G401.6 (cell line): ENCODE measurements at regions not wholly inside any gene's neighbourhood (a gene's known extent, or its start where the extent isn't known, plus 50 kb on each side); places are given as distances from the start of the nearest gene placed in this dataset.
"Not testable (repeated sequence)": the region's sequence is repeated elsewhere in the genome, so short reads cannot be mapped to it uniquely, and the experiment has no call there.

Experiments
- FAIRE-seq: peaks from 2 replicates; lab custom pipeline; 2012; peaks lifted over from hg19 to GRCh38; lab: Jason Lieb, UNC

GRCh38 chr9:22508354-22508753, 61.7 kb downstream of the DMRTA1 start:
- not testable (repeated sequence) for FAIRE-seq

DNA sequence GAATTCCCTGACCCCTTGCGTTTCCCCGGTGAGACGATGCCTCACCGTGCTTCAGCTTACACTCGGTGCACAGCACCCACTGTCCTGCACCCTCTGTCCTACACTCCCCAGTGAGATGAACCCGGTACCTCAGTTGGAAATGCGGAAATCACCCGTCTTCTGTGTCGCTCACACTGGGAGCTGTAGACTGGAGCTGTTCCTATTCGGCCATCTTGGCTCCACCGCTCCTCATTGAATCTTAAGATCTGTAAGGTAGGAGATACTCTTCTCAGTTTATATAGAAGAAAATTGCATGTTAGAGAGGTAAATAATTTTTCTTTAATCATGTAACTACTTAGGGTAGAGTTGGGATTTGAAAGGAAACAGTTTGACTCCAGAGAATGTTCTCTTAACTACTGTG, 62.2 kb downstream of the DMRTA1 start:
- no peak for FAIRE-seq

DNA sequence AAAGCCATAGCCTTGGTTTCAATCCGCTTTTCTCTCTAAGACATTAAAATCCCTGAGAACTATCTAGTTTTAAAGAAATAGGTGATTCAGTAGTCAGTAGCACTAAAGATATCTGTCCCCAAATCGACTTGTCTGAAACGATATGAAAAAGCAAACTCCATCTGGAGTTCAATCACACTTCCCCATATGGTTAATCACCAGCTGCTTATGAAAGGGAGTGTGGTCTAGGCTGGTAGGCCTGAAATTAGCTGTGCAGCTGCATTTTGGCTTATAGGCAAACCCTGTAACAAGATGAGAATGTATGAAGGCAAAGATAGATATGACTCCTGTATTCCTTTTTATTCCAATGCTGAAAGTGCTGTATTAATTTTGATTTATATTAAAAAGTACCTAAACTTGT, 65.9 kb downstream of the DMRTA1 start:
- FAIRE-seq = no peak

DNA sequence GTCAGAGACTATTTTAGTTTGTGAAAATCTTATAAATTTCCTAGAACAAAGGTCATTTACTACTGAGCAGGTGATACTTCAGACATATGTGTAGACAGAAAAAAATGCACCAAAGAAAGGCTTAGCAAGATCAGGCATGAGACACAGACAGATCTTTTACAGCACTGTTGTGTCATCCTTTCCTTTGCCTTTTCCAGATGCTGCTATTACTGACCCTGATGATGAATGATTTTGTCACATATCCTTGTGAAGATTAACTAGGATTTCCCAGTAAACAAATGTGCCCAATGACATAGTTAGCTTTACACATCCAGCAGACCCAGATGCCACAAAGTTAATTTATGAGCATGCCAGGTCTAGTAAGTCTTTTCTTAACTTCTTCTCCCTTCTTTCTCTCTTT, 68.2 kb downstream of the DMRTA1 start:
- FAIRE-seq = no peak

GRCh38 chr9:22522206-22522740, 75.6 kb downstream of the DMRTA1 start:
- no peak for FAIRE-seq

- no peak for FAIRE-seq
These were observed 81.9 kb downstream of the DMRTA1 start for GRCh38 chr9:22528485-22528884.

- no peak for FAIRE-seq
These were observed 83.0 kb downstream of the DMRTA1 start for GRCh38 chr9:22529426-22530199.

DNA sequence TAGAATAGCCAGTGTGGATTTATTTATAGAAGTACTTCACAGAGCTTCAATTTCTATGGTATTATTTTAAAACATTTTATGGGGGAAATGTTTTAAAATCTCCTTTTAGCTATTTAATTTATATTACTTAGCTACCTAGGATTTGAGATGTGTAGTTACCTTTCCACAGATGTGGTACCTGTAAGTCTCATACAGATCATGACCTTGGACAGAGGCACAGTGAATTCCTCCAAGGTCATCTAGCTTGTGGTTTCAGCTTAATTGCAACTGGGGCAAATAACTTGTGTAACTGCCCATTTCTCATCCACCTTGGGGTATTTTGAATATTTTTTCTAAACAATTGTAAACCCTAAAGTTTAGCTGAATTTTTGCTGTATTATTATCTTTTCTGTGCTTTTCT, 89.2 kb downstream of the DMRTA1 start:
- FAIRE-seq = no peak

GRCh38 chr9:22537721-22538120, 91.1 kb downstream of the DMRTA1 start:
- no peak for FAIRE-seq

DNA sequence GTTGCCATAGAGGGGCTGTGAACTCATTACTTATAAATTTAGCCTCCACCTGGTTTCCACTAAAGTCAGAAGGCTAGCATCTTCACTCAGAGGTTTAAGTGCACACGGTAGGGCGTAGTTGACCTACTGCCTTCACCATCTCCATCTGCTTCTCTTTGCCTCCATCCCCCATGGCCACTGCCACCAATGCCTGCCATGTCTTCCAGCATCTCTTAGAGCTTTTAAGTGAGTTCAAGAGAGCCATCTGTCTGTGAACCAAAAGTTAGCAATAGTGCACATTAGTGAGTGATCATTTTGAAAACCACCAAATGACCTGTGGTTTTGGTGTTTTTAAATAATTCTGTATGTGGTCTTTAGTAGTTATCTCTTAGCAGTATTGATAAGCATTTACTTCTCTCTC, 102.0 kb downstream of the DMRTA1 start:
- FAIRE-seq = no peak

DNA sequence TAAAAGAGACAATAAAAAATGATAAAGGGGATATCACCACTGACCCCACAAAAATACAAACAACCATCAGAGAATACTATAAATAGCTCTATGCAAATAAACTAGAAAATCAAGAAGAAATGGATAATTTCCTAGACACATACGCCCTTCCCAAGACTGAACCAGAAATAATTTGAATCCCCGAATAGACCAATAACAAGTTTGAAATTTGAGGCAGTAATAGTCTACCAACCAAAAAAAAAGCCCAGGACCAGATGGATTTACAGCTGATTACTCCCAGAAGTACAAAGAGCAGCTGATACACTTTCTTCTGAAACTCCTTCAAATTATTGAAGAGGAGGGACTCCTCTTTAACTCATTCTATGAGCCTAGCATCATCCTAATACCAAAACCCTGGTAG, 128.1 kb downstream of the DMRTA1 start:
- FAIRE-seq = no peak

DNA sequence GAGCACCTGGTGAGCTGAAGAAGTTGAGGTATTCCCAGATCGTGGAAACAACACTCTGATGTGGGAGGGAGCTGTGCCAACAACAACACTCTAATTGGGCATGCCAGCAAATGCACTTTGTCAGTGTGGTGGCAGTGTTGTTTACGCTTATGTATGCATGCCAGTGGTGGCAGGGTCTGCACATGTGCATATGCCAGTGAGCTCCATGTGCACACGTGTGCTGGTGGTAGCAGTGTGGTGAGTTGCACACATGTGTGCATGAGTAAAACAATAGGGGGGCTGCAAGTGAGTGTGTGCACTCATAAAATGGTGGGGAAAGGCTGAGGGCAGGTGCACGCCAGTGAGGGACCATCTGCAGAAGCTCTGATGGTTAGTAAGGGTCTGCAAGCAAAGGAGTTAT, 134.2 kb downstream of the DMRTA1 start:
- no peak for FAIRE-seq

DNA sequence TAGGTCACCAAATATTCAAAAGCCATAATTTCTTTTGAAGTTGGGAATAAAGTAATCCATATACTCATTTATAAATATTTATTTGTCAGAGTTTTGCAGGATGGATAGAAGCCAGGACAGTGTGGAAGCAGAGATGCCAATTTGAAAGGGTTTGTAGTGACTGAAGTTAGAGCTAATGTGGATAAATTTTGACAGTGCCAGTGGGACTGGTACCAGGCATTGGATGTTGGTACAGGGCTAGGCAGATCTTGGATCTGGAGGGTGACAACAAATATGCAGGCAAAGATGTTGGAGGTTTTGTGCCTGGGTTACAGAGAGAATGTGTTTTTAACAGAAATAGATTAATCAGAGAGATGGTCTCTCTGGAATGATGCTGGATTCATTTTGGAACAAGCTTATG, 135.6 kb downstream of the DMRTA1 start:
- no peak for FAIRE-seq

GRCh38 chr9:22588918-22589317, 142.3 kb downstream of the DMRTA1 start:
- FAIRE-seq = no peak

- FAIRE-seq = no peak
These were observed 143.9 kb downstream of the DMRTA1 start for GRCh38 chr9:22590336-22591033.

DNA sequence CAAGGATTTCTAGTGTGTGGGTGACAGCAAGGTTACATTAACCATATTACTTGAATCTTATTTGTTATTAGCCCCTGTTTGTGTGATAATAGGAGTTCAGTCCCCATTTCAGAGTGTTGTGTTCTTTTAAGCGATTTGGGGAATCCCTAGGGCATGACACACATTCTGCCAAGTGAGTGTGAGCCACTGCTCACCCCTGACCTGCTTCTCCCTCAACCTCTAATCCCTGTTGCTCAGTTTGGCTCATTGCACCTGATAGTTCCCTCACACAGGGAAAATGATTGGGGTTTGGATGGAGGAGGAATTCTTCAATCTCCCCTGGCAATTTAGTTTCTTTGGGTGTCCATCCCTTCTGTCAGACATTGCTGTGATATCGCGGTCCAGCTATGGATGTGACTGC, 149.2 kb downstream of the DMRTA1 start:
- no peak for FAIRE-seq

GRCh38 chr9:22617156-22617555, 170.5 kb downstream of the DMRTA1 start:
- FAIRE-seq = no peak

DNA sequence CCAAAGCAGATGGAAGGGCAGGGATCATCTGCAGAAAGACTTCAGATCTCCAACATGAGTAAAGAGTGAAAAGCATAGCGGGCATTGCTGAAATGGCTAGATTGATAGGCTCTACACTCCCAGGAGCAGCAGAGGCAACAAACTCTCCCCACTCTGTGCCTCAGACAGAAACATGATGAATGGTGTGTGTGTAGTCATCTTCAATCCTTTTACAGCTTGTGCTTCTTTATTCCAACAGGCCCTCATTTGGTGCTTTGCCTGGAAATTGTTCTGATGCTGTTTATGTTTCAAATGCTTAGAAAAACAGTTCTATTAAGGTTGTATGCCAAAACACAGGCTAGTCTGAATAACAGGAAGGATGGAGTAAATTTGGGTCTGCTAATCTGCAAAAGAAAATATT, 176.2 kb downstream of the DMRTA1 start:
- FAIRE-seq = no peak

GRCh38 chr9:22623236-22623635, 176.6 kb downstream of the DMRTA1 start:
- no peak for FAIRE-seq

GRCh38 chr9:22625540-22625939, 178.9 kb downstream of the DMRTA1 start:
- no peak for FAIRE-seq

DNA sequence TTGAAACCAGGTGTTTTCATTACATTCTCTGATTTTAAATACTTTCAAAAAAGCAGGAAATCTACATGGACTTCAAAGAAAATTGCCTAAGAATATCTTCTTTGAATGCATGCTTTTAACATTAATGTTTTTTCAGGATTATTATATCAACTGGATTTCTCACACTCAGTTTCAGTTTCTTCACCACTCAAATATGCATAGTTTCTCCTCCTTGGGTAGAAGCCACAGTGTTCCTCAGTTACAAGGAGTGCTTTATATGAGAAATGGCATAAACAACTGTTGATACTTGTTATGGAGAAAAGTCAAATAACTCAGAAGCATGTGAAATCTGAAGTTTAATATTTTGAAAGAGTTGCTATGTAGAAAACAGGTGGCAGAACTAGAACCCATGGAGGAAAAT, 196.9 kb downstream of the DMRTA1 start:
- no peak for FAIRE-seq

DNA sequence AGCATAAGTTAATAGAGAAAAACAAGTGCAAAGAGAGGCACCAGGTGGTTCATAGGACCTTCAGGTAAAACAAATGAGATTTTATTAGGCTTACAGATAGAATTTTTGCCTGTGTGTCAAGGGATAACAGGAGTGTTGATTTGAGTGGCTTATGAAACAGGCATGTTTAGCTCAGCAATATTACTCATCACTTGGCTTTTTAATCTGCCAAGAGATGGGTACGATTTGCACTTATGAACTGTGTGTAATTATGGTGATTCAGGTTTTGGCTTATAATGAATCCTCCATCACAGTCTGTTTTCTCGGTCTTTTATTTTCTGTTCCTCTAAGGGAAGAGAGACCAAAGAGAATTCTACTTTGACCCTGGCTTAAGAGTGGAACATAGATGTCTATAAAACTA, 199.3 kb downstream of the DMRTA1 start:
- no peak for FAIRE-seq

- no peak for FAIRE-seq
These were observed 202.8 kb downstream of the DMRTA1 start for GRCh38 chr9:22649384-22649783.

GRCh38 chr9:22650145-22650544, 203.5 kb downstream of the DMRTA1 start:
- FAIRE-seq = no peak
